ENCODE measurements at regions not wholly inside any gene's neighbourhood (a gene's known extent, or its start where the extent isn't known, plus 50 kb on each side); places are given as distances from the start of the nearest gene placed in this dataset.

- Histone ChIP-seq H3K4me3 (ENCODE audit: low read length) (no peak overlapping the region), H3K27ac (ENCODE audit: low read length) (no peak overlapping the region), H3K9me2 (ENCODE audit: insufficient read depth, low read length) (no peaks in the 10 kb centered on the region), H3F3A (ENCODE audit: insufficient read depth, low read length, poor library complexity, severe bottlenecking) (no peaks in the 10 kb centered on the region), H3K4me2 (ENCODE audit: low read length) (no peak overlapping the region), H3K9me3 (ENCODE audit: low read length) (no peaks in the 10 kb centered on the region), H3K9ac (ENCODE audit: low read length) (no peak overlapping the region), H3K27me3 (ENCODE audit: insufficient read depth, low read depth, low read length) (no peaks in the 10 kb centered on the region), H3K36me3 (ENCODE audit: insufficient read depth, low read length) (no peaks in the 10 kb centered on the region), H4K20me1 (ENCODE audit: insufficient read depth) (no peaks in the 10 kb centered on the region), H3K79me2 (replicated peaks; ENCODE audit: insufficient read depth, low read length) (no peaks in the 10 kb centered on the region), H2AFZ (ENCODE audit: low read depth, low read length) (no peak overlapping the region)
- no peak for TF ChIP-seq SMC3 (conservative IDR thresholded peaks at IDR 0.05; ENCODE audit: poor library complexity)
- TF ChIP-seq CTCF (IDR thresholded peaks at IDR 0.05; ENCODE audit: poor library complexity, severe bottlenecking), result no peak
- no peak for TF ChIP-seq TAF1 (IDR thresholded peaks at IDR 0.05; ENCODE audit: low read depth)
- no peak for TF ChIP-seq EP300 (conservative IDR thresholded peaks at IDR 0.05; ENCODE audit: poor library complexity, severe bottlenecking)
These were observed 241.9 kb downstream of the BCL11A start for GRCh38 chr2:60311524-60311923.

- no peaks in the 10 kb centered on the region for H3K27me3 ChIP-seq (ENCODE audit: insufficient read depth, low read depth, low read length)
- H3K9me2 ChIP-seq (ENCODE audit: insufficient read depth, low read length), result no peaks in the 10 kb centered on the region
- TF ChIP-seq TAF1 (IDR thresholded peaks at IDR 0.05; ENCODE audit: low read depth), result no peak
- TF ChIP-seq MXI1 (conservative IDR thresholded peaks at IDR 0.05; ENCODE audit: poor library complexity, severe bottlenecking), result no peak
- TF ChIP-seq CTCF (IDR thresholded peaks at IDR 0.05; ENCODE audit: poor library complexity, severe bottlenecking), result no peak
- TF ChIP-seq SMC3 (conservative IDR thresholded peaks at IDR 0.05; ENCODE audit: poor library complexity), result no peak
- TF ChIP-seq EZH2 (IDR thresholded peaks at IDR 0.05; ENCODE audit: borderline replicate concordance, insufficient read depth, low read length, poor library complexity, severe bottlenecking), result no peak
- TF ChIP-seq RAD21 (conservative IDR thresholded peaks at IDR 0.05), result no peak
- no peak for TF ChIP-seq EP300 (conservative IDR thresholded peaks at IDR 0.05; ENCODE audit: poor library complexity, severe bottlenecking)
- no peak for TF ChIP-seq POLR2AphosphoS5 (IDR thresholded peaks at IDR 0.05)
- no peak overlapping the region for H2AFZ ChIP-seq (ENCODE audit: low read depth, low read length)
- H3K36me3 ChIP-seq (ENCODE audit: insufficient read depth, low read length), result no peaks in the 10 kb centered on the region
- H3K4me3 ChIP-seq (ENCODE audit: low read length), result no peak overlapping the region
- H3K27ac ChIP-seq (ENCODE audit: low read length), result no peak overlapping the region
- H4K20me1 ChIP-seq (ENCODE audit: insufficient read depth), result no peaks in the 10 kb centered on the region
- no peak overlapping the region for H3K9ac ChIP-seq (ENCODE audit: low read length)
- no peaks in the 10 kb centered on the region for H3F3A ChIP-seq (ENCODE audit: insufficient read depth, low read length, poor library complexity, severe bottlenecking)
- H3K9me3 ChIP-seq (ENCODE audit: low read length), result no peaks in the 10 kb centered on the region
- H3K79me2 ChIP-seq (replicated peaks; ENCODE audit: insufficient read depth, low read length), result no peaks in the 10 kb centered on the region
- H3K4me2 ChIP-seq (ENCODE audit: low read length), result no peak overlapping the region
These were observed 243.4 kb downstream of the BCL11A start for GRCh38 chr2:60309941-60310660.

GRCh38 chr2:60309336-60309735 is 244.1 kb downstream of the BCL11A start:
- no peak overlapping the region for H3K4me3 ChIP-seq (ENCODE audit: low read length)
- no peaks in the 10 kb centered on the region for H3K9me3 ChIP-seq (ENCODE audit: low read length)
- H3K36me3 ChIP-seq (ENCODE audit: insufficient read depth, low read length), result no peaks in the 10 kb centered on the region
- no peak overlapping the region for H3K27ac ChIP-seq (ENCODE audit: low read length)
- no peaks in the 10 kb centered on the region for H3K9me2 ChIP-seq (ENCODE audit: insufficient read depth, low read length)
- H3F3A ChIP-seq (ENCODE audit: insufficient read depth, low read length, poor library complexity, severe bottlenecking), result no peaks in the 10 kb centered on the region
- TF ChIP-seq, protein P1, sequence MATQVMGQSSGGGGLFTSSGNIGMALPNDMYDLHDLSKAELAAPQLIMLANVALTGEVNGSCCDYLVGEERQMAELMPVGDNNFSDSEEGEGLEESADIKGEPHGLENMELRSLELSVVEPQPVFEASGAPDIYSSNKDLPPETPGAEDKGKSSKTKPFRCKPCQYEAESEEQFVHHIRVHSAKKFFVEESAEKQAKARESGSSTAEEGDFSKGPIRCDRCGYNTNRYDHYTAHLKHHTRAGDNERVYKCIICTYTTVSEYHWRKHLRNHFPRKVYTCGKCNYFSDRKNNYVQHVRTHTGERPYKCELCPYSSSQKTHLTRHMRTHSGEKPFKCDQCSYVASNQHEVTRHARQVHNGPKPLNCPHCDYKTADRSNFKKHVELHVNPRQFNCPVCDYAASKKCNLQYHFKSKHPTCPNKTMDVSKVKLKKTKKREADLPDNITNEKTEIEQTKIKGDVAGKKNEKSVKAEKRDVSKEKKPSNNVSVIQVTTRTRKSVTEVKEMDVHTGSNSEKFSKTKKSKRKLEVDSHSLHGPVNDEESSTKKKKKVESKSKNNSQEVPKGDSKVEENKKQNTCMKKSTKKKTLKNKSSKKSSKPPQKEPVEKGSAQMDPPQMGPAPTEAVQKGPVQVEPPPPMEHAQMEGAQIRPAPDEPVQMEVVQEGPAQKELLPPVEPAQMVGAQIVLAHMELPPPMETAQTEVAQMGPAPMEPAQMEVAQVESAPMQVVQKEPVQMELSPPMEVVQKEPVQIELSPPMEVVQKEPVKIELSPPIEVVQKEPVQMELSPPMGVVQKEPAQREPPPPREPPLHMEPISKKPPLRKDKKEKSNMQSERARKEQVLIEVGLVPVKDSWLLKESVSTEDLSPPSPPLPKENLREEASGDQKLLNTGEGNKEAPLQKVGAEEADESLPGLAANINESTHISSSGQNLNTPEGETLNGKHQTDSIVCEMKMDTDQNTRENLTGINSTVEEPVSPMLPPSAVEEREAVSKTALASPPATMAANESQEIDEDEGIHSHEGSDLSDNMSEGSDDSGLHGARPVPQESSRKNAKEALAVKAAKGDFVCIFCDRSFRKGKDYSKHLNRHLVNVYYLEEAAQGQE (IDR thresholded peaks at IDR 0.05; ENCODE audit: borderline replicate concordance), result no peak
- TF ChIP-seq CTCF (IDR thresholded peaks at IDR 0.05; ENCODE audit: poor library complexity, severe bottlenecking) (no peak), RAD21 (conservative IDR thresholded peaks at IDR 0.05) (no peak)
- no peaks in the 10 kb centered on the region for H3K27me3 ChIP-seq (ENCODE audit: insufficient read depth, low read depth, low read length)
- H4K20me1 ChIP-seq (ENCODE audit: insufficient read depth), result no peaks in the 10 kb centered on the region
- H3K4me2 ChIP-seq (ENCODE audit: low read length), result no peak overlapping the region
- no peaks in the 10 kb centered on the region for H3K79me2 ChIP-seq (replicated peaks; ENCODE audit: insufficient read depth, low read length)
- H2AFZ ChIP-seq (ENCODE audit: low read depth, low read length), result no peak overlapping the region
- no peak overlapping the region for H3K9ac ChIP-seq (ENCODE audit: low read length)
